Activated B cell treated with CpG ODN at 0.5 μM for 24 hours (primary cell): ENCODE measurements at regions not wholly inside any gene's neighbourhood (a gene's known extent, or its start where the extent isn't known, plus 50 kb on each side); places are given as distances from the start of the nearest gene placed in this dataset.

Source experiments
- ATAC-seq: fragments of 200-7000 bp; cut with Tn5 transposase; one replicate; pipeline ENCODE4 v1.10.0; 2021; ENCODE audit warnings: low read depth, mild to moderate bottlenecking, moderate library complexity
- CTCF ChIA-PET: fragments of 350-600 bp; sonication (Branson Sonifier 250); formaldehyde crosslinking; loops from one replicate; lab custom pipeline; 2021; ENCODE audit warnings: antibody characterized with exemption; lab: Charles Lee
- POLR2A ChIA-PET: fragments of 350-600 bp; sonication (Branson Sonifier 250); formaldehyde crosslinking; loops from one replicate; lab custom pipeline; 2021; ENCODE audit warnings: antibody characterized with exemption; lab: Charles Lee
- DNase-seq: peaks from one replicate; pipeline ENCODE4 v3.0.0; 2022
- H3K27ac Mint-ChIP-seq: one replicate; pipeline ENCODE4 v1.8.0; 2020; ENCODE audit warnings: mixed read lengths
- H3K27me3 Mint-ChIP-seq: one replicate; pipeline ENCODE4 v1.8.0; 2021; ENCODE audit warnings: mixed read lengths
- H3K36me3 Mint-ChIP-seq: one replicate; pipeline ENCODE4 v1.8.0; 2021; ENCODE audit warnings: low read depth, mixed read lengths
- H3K4me1 Mint-ChIP-seq: one replicate; pipeline ENCODE4 v1.8.0; 2021; ENCODE audit warnings: mixed read lengths
- H3K4me3 Mint-ChIP-seq: one replicate; pipeline ENCODE4 v1.8.0; 2020; ENCODE audit warnings: mild to moderate bottlenecking, mixed read lengths
- H3K9me3 Mint-ChIP-seq: one replicate; pipeline ENCODE4 v1.8.0; 2020; ENCODE audit warnings: mixed read lengths
- intact Hi-C: fragments of 100-400 bp; cut with micrococcal nuclease; formaldehyde crosslinking; loops from one replicate; pipeline ENCODE4 v1.15.1; 2024
- TF ChIP-seq, protein P1 (sequence below): fragments of 200-600 bp; IDR thresholded peaks from one replicate; pipeline ENCODE4 v1.8.0; 2022; ENCODE audit warnings: antibody characterized with exemption, mild to moderate bottlenecking

DNA sequence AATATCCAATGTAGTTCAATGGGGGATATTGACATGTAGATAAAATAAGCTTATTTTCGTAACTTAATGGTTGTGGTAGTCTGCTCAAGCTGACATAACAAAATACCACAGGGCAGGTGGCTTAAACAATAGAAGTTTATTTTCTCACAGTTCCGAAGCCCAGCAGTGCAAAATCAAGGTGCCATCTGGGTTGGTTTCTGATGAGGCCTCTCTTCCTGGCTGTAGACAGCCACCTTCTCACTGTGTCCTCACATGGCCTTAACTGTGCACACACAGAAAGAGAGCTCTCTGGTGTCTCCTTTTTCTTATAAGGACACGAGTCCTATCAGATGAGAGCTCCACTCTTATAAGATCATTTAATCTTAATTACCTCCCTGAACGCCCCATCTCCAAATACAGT, 64.8 kb upstream of the IPO9 start:
- CTCF ChIA-PET: interaction anchor here (1.0 kb wide), 1 partner anchor 54 kb away, joined by 3 read pairs; no protein-coding TSS in a partner anchor

DNA sequence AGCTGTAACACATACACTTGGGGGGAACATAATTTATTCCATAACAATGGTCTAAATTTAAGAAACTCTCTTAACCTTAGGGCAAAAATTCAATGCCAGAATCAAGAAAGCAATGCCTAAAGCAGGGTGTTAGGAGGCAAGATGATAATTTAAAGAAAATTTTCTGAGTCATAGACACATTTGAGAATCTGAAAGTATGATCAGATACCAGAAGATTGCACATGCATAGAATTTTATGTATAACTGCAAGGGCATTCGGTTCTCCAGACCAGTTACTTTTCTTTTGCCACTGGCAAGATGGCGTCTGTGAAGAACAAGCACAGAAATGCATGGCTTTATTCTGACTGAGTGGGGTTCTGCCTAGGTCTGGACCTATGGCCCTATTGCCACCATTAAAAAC, 64.4 kb upstream of the IPO9 start:
- no peak overlapping the region for H3K4me3 Mint-ChIP-seq
- peaks cover 9% of the 10 kb centered on the region for H3K27me3 Mint-ChIP-seq
- H3K9me3 Mint-ChIP-seq: no peaks in the 10 kb centered on the region
- no peak overlapping the region for H3K27ac Mint-ChIP-seq
- no peaks in the 10 kb centered on the region for H3K36me3 Mint-ChIP-seq
- ChIA-PET POLR2A (no interaction called here), CTCF (interaction anchor here (1.0 kb wide), 1 partner anchor 55 kb away, joined by 3 read pairs; no protein-coding TSS in a partner anchor)
- DNase-seq: no peak
- H3K4me1 Mint-ChIP-seq: no peaks in the 10 kb centered on the region
- no peak for ATAC-seq
- intact Hi-C loops: no loop called here
- TF ChIP-seq, protein P1, sequence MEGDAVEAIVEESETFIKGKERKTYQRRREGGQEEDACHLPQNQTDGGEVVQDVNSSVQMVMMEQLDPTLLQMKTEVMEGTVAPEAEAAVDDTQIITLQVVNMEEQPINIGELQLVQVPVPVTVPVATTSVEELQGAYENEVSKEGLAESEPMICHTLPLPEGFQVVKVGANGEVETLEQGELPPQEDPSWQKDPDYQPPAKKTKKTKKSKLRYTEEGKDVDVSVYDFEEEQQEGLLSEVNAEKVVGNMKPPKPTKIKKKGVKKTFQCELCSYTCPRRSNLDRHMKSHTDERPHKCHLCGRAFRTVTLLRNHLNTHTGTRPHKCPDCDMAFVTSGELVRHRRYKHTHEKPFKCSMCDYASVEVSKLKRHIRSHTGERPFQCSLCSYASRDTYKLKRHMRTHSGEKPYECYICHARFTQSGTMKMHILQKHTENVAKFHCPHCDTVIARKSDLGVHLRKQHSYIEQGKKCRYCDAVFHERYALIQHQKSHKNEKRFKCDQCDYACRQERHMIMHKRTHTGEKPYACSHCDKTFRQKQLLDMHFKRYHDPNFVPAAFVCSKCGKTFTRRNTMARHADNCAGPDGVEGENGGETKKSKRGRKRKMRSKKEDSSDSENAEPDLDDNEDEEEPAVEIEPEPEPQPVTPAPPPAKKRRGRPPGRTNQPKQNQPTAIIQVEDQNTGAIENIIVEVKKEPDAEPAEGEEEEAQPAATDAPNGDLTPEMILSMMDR: no peak

More for the DNA sequence above, 64.8 kb upstream of the IPO9 start:
- no peaks in the 10 kb centered on the region for H3K9me3 Mint-ChIP-seq
- POLR2A ChIA-PET: no interaction called here
- TF ChIP-seq, protein P1: no peak
- intact Hi-C loops: no loop called here
- no peaks in the 10 kb centered on the region for H3K4me1 Mint-ChIP-seq
- no peaks in the 10 kb centered on the region for H3K36me3 Mint-ChIP-seq
- no peak overlapping the region for H3K4me3 Mint-ChIP-seq
- H3K27me3 Mint-ChIP-seq: peaks cover 9% of the 10 kb centered on the region
- no peak for ATAC-seq
- no peak overlapping the region for H3K27ac Mint-ChIP-seq
- no peak for DNase-seq

DNA sequence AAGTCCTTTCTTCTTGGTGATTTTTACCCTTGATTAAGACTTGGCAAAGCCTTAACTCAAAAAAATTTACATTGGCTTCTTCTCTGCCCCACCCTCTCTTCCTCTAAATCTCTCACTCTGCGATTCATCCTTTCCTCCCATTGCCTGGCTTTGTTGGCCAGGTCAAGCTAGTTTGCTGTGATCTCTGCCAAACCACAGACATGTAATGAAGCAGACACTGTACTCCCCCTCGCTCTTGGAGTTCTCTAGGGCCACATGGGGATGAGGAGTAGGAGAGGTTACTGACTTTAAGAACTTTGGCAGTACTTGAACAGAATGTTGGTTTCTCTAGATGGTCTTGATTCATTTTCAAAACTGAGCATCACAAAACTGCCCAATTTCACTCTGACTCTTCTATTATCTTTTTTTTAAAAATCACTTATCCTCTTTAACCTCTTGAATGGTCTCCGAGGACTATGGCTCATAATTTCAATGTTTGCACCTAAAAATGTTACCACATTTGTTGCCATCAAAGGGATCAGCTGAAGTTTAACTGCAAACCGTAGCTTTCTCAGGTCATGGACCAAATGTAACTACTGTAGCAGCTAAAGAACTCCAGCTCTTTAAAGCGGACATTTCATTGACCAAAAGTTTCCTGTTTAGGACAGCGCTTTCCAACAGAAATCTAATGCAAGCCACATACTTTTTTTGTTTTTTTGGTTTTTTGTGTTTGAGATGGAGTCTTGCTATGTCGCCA, 62.7 kb upstream of the IPO9 start:
- Mint-ChIP-seq H3K27me3 (peaks cover 13% of the 10 kb centered on the region), H3K9me3 (peaks cover 7% of the 10 kb centered on the region), H3K4me1 (no peaks in the 10 kb centered on the region), H3K4me3 (no peak overlapping the region), H3K36me3 (no peaks in the 10 kb centered on the region), H3K27ac (no peak overlapping the region)
- DNase-seq: no peak
- TF ChIP-seq, protein P1: no peak
- CTCF ChIA-PET: interaction anchor here (1.2 kb wide), 1 partner anchor 18 kb away, joined by 3 read pairs; no protein-coding TSS in a partner anchor
- no peak for ATAC-seq
- intact Hi-C loops: no loop called here
- POLR2A ChIA-PET: no interaction called here

DNA sequence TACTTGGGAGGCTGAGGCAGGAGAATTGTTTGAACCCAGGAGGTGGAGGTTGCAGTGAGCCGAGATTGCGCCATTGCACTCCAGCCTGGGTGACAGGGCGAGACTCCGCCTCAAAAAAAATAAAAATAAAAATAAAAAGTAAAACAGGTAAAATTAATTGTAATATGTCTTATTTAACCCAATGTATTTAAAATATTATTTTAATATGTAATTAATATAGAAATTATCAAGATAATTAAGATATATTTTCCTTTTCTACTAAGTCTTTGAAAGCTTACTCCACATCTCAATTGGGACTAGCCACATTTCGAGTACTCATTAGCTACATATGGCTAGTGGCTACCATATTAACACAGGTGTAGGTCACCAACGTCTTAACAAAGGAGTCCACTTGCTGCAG, 61.6 kb upstream of the IPO9 start:
- no peak for ATAC-seq
- Mint-ChIP-seq H3K27ac (no peak overlapping the region), H3K4me1 (no peaks in the 10 kb centered on the region), H3K27me3 (peaks cover 16% of the 10 kb centered on the region), H3K36me3 (peaks cover 2% of the 10 kb centered on the region), H3K9me3 (peaks cover 14% of the 10 kb centered on the region), H3K4me3 (no peak overlapping the region)
- POLR2A ChIA-PET: no interaction called here
- TF ChIP-seq, protein P1: no peak
- CTCF ChIA-PET: interaction anchor here (0.6 kb wide), 1 partner anchor 974 kb away, joined by 3 read pairs; no protein-coding TSS in a partner anchor
- DNase-seq: no peak
- intact Hi-C loops: no loop called here

DNA sequence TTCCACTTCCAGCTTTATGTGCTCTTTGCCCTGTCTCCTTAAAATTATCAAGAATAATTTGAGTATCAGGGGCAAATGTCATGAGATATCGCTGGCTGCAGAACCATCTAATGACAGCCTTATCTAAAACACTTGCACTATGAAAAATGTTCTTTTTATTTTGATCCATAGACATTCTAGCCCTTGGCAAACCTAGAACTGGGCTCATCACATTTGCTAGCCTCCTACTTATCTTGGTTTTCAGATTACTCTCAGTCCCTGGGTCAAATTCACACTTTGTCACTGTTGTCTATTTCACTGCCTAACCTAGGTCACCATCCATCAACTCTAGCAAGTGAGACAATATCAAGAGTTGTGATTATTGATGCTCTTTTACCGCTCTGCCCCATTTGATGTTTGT, 59.9 kb upstream of the IPO9 start:
- ChIA-PET CTCF (no interaction called here), POLR2A (interaction anchor here (0.7 kb wide), 1 partner anchor 382 kb away, joined by 4 read pairs; no protein-coding TSS in a partner anchor)
- Mint-ChIP-seq H3K27me3 (peaks cover 14% of the 10 kb centered on the region), H3K27ac (no peak overlapping the region), H3K9me3 (peaks cover 16% of the 10 kb centered on the region), H3K4me1 (no peaks in the 10 kb centered on the region), H3K4me3 (no peak overlapping the region), H3K36me3 (peaks cover 4% of the 10 kb centered on the region)
- intact Hi-C loops: no loop called here
- DNase-seq (no peak), ATAC-seq (no peak)
- TF ChIP-seq, protein P1: no peak
